ENCODE measurements at regions not wholly inside any gene's neighbourhood (a gene's known extent, or its start where the extent isn't known, plus 50 kb on each side); places are given as distances from the start of the nearest gene placed in this dataset.

GRCh38 chr11:70700871-70701270 is 302.5 kb downstream of the CTTN start:
- TF ChIP-seq, protein P1, sequence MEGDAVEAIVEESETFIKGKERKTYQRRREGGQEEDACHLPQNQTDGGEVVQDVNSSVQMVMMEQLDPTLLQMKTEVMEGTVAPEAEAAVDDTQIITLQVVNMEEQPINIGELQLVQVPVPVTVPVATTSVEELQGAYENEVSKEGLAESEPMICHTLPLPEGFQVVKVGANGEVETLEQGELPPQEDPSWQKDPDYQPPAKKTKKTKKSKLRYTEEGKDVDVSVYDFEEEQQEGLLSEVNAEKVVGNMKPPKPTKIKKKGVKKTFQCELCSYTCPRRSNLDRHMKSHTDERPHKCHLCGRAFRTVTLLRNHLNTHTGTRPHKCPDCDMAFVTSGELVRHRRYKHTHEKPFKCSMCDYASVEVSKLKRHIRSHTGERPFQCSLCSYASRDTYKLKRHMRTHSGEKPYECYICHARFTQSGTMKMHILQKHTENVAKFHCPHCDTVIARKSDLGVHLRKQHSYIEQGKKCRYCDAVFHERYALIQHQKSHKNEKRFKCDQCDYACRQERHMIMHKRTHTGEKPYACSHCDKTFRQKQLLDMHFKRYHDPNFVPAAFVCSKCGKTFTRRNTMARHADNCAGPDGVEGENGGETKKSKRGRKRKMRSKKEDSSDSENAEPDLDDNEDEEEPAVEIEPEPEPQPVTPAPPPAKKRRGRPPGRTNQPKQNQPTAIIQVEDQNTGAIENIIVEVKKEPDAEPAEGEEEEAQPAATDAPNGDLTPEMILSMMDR (IDR thresholded peaks at IDR 0.05; ENCODE audit: low read depth, low read length), result no peak
- TF ChIP-seq MAX (IDR thresholded peaks at IDR 0.05; ENCODE audit: low read depth, low read length), result no peak
- no peak for TF ChIP-seq POLR2A (IDR thresholded peaks at IDR 0.05; ENCODE audit: extremely low read depth, insufficient read length)
- TF ChIP-seq MYC (IDR thresholded peaks at IDR 0.05; ENCODE audit: low read depth, low read length), result no peak

Measured in NB4 (cell line).